A549 (cell line): ENCODE measurements at regions not wholly inside any gene's neighbourhood (a gene's known extent, or its start where the extent isn't known, plus 50 kb on each side); places are given as distances from the start of the nearest gene placed in this dataset.

ENCODE experiments used
- ATAC-seq, 2 experiments: fragments of 200-7000 bp in 1 of 2; fragments of >200 bp in 1 of 2; cut with Nextera tagmentation in 1 of 2; cut with Tn5 transposase in 1 of 2; 3 replicates each; pipeline versions ENCODE4 v1.8.0 to v1.9.1; 2018 to 2020; ENCODE audit warnings: mild to moderate bottlenecking in 1 of 2, moderate library complexity in 1 of 2
- CTCF ChIA-PET: fragments of 300-600 bp; sonication (Branson Sonifier 250); formaldehyde crosslinking; extraction: SDS; loops from one replicate; lab custom pipeline; 2021; ENCODE audit warnings: antibody characterized with exemption, inconsistent platforms; lab: Yijun Ruan, JAX
- POLR2A ChIA-PET: fragments of 350-600 bp; formaldehyde crosslinking; extraction: SDS; loops from one replicate; lab custom pipeline; 2021; ENCODE audit warnings: antibody characterized with exemption, inconsistent platforms; lab: Yijun Ruan, JAX
- DNase-seq, 2 experiments: peaks; one replicate each; pipeline versions ENCODE4 v3.0.0 to v3.0.0-alpha.2; 2011 to 2016; ENCODE audit warnings: low read depth in 1 of 2, low spot score in 1 of 2
- FAIRE-seq: peaks from 2 replicates; lab custom pipeline; 2011; peaks lifted over from hg19 to GRCh38; lab: Jason Lieb, UNC
- H3K27ac ChIP-seq, 2 experiments: fragments of >200 bp; sonication (Bioruptor Twin); formaldehyde crosslinking; 3 replicates each; pipeline ENCODE4 v1.5.1; 2016 to 2017
- H3K4me1 ChIP-seq: fragments of >200 bp; sonication (Bioruptor Twin); formaldehyde crosslinking; 3 replicates; pipeline ENCODE4 v1.6.1; 2016
- H3K4me2 ChIP-seq: fragments of >200 bp; sonication (Bioruptor Twin); formaldehyde crosslinking; 3 replicates; pipeline ENCODE4 v1.6.1; 2016
- H3K4me3 ChIP-seq: fragments of >200 bp; sonication (Bioruptor Twin); formaldehyde crosslinking; 3 replicates; pipeline ENCODE4 v1.5.1; 2016
- H3K9me3 ChIP-seq: fragments of >200 bp; sonication (Bioruptor Twin); formaldehyde crosslinking; 3 replicates; pipeline ENCODE4 v1.6.1; 2016
- BCL3 ChIP-seq: fragments of >200 bp; sonication (Bioruptor Twin); formaldehyde crosslinking; IDR thresholded peaks from 3 replicates; pipeline ENCODE4 v1.6.1; 2016
- CBX8 ChIP-seq: fragments of 200-600 bp; sonication (generic); IDR thresholded peaks from 2 replicates; pipeline ENCODE4 v1.6.1; 2016
- CEBPB ChIP-seq, 2 experiments: fragments of >200 bp in 1 of 2; sonication (Bioruptor Twin) in 1 of 2; formaldehyde crosslinking in 1 of 2; IDR thresholded peaks; 2 replicates each; pipeline ENCODE4 v1.6.1; 2012 to 2016
- CTCF ChIP-seq: fragments of >200 bp; sonication (Bioruptor Twin); formaldehyde crosslinking; IDR thresholded peaks from 3 replicates; pipeline ENCODE4 v1.5.1; 2016
- EHMT2 ChIP-seq: fragments of 200-600 bp; sonication (generic); IDR thresholded peaks from 2 replicates; pipeline ENCODE4 v1.6.1; 2016; ENCODE audit warnings: antibody characterized with exemption, low read depth, mild to moderate bottlenecking, moderate library complexity
- EP300 ChIP-seq, 2 experiments: fragments of >200 bp; sonication (Bioruptor Twin); formaldehyde crosslinking; IDR thresholded peaks; 2 replicates in 1 of 2; 3 replicates in 1 of 2; pipeline ENCODE4 v1.6.1; 2016 to 2017
- FOSB ChIP-seq: fragments of 250-450 bp; sonication (Bioruptor Pico); IDR thresholded peaks from 2 replicates; pipeline ENCODE4 v1.5.0; 2020; ENCODE audit warnings: mild to moderate bottlenecking, moderate library complexity
- FOXS1 ChIP-seq: fragments of 250-450 bp; sonication (Bioruptor Pico); IDR thresholded peaks from 2 replicates; pipeline ENCODE4 v1.5.0; 2020; ENCODE audit warnings: mild to moderate bottlenecking, moderate library complexity
- HEYL ChIP-seq: fragments of 250-450 bp; sonication (Bioruptor Pico); IDR thresholded peaks from 2 replicates; pipeline ENCODE4 v1.8.0; 2021; ENCODE audit warnings: mild to moderate bottlenecking, moderate library complexity
- HOXB5 ChIP-seq: fragments of 250-450 bp; sonication (Bioruptor Pico); IDR thresholded peaks from 2 replicates; pipeline ENCODE4 v1.5.0; 2020; ENCODE audit warnings: mild to moderate bottlenecking, moderate library complexity
- JUN ChIP-seq, 2 experiments: fragments of >200 bp; sonication (Bioruptor Twin); formaldehyde crosslinking; IDR thresholded peaks; 2 replicates in 1 of 2; 3 replicates in 1 of 2; pipeline ENCODE4 v1.6.1; 2016 to 2017
- KDM5A ChIP-seq: fragments of 200-600 bp; sonication (generic); IDR thresholded peaks from 2 replicates; pipeline ENCODE4 v1.6.1; 2016; ENCODE audit warnings: antibody characterized with exemption, mild to moderate bottlenecking
- MYC ChIP-seq: IDR thresholded peaks from 2 replicates; pipeline ENCODE4 v1.6.1; 2012; ENCODE audit warnings: mild to moderate bottlenecking, inconsistent platforms, low read length, improper control_type of control experiment, borderline replicate concordance
- NFE2L2 ChIP-seq: fragments of 150-350 bp; conservative IDR thresholded peaks from 2 replicates; pipeline ENCODE4 v1.6.1; 2014; ENCODE audit warnings: low read length
- NR3C1 ChIP-seq: fragments of >200 bp; sonication (Bioruptor Twin); formaldehyde crosslinking; IDR thresholded peaks from 3 replicates; pipeline ENCODE4 v1.6.1; 2017
- PBX3 ChIP-seq: IDR thresholded peaks from 2 replicates; pipeline ENCODE4 v1.6.1; 2012
- PHF8 ChIP-seq: fragments of 200-600 bp; sonication (generic); IDR thresholded peaks from 2 replicates; pipeline ENCODE4 v1.6.1; 2016; ENCODE audit warnings: low read depth, mild to moderate bottlenecking, antibody characterized with exemption, moderate library complexity, borderline replicate concordance
- POLR2AphosphoS2 ChIP-seq: conservative IDR thresholded peaks from 2 replicates; pipeline ENCODE4 v1.6.1; 2012; ENCODE audit warnings: low read length, improper control_type of control experiment, inconsistent platforms
- RAD21 ChIP-seq, 2 experiments: fragments of >200 bp in 1 of 2; sonication (Bioruptor Twin) in 1 of 2; formaldehyde crosslinking in 1 of 2; IDR thresholded peaks in 1 of 2; conservative IDR thresholded peaks in 1 of 2; 2 replicates in 1 of 2; 3 replicates in 1 of 2; pipeline ENCODE4 v1.6.1; 2012 to 2018; ENCODE audit warnings: inconsistent platforms in 1 of 2
- SMC3 ChIP-seq: fragments of >200 bp; sonication (Bioruptor Twin); formaldehyde crosslinking; IDR thresholded peaks from 3 replicates; pipeline ENCODE4 v1.6.1; 2018; ENCODE audit warnings: inconsistent platforms
- USF2 ChIP-seq: fragments of 450-650 bp; IDR thresholded peaks from 2 replicates; pipeline ENCODE4 v1.6.1; 2014; ENCODE audit warnings: antibody characterized with exemption
- ZSCAN20 ChIP-seq: fragments of 250-450 bp; sonication (Bioruptor Pico); IDR thresholded peaks from 2 replicates; pipeline ENCODE4 v1.8.0; 2022; ENCODE audit warnings: mild to moderate bottlenecking, moderate library complexity
- WGBS: methylation state at CpG from one replicate; pipeline ENCODE4 v1.1.6; 2017; ENCODE audit errors: missing lambda C conversion rate; 5-methylcytosine and 5-hydroxymethylcytosine counted together

- peak overlapping the region; percentile 44 to 50; a peak in 4 of 6 replicates for H3K27ac ChIP-seq
- no peak for FAIRE-seq
- H3K4me3 ChIP-seq = no peak overlapping the region
- H3K9me3 ChIP-seq = no peaks in the 10 kb centered on the region
- H3K4me2 ChIP-seq = peak overlapping the region; percentile 35; the same call in 2 of the 3 replicates
- no peak for DNase-seq
- CTCF ChIA-PET = interaction anchor here (1.1 kb wide), 1 partner anchor 10 kb away, joined by 3 read pairs; no protein-coding TSS in a partner anchor
- TF ChIP-seq HEYL (no peak), CEBPB (IDR thresholded peaks at IDR 0.05) (peak; percentile 49 to 74; a peak in 3 of 4 replicates)
- peaks cover 43% of the 10 kb centered on the region for H3K4me1 ChIP-seq
- POLR2A ChIA-PET = no interaction called here
- ATAC-seq = no peak
- 27% methylated on average over 4 of the region's 4 CpGs for WGBS
These were observed 157.7 kb upstream of the NR3C1 start for GRCh38 chr5:143561219-143561618.

- CTCF ChIA-PET = interaction anchor here (0.9 kb wide), 1 partner anchor 156 kb away, joined by 3 read pairs; the partner anchor contains the start of gene NR3C1
- TF ChIP-seq POLR2AphosphoS2 (no peak), FOSB (CRISPR knock-in tag) (no peak), EP300 (IDR thresholded peaks at IDR 0.05) (no peak), KDM5A (no peak), NR3C1 (no peak), EHMT2 (no peak), NFE2L2 (no peak), PBX3 (no peak), USF2 (no peak), JUN (IDR thresholded peaks at IDR 0.05) (no peak)
- Histone ChIP-seq H3K9me3 (no peaks in the 10 kb centered on the region), H3K4me2 (peak overlapping the region; percentile 35; the same call in 2 of the 3 replicates), H3K4me1 (peaks cover 45% of the 10 kb centered on the region), H3K27ac (peak overlapping the region; percentile 25 to 44; a peak in 3 of 6 replicates), H3K4me3 (no peak overlapping the region)
- FAIRE-seq (no peak), DNase-seq (no peak), ATAC-seq (no peak)
- 26% methylated on average over 1 of the region's 1 CpG for WGBS
- POLR2A ChIA-PET = interaction anchor here (0.6 kb wide), 1 partner anchor 643 kb away, joined by 6 read pairs; no protein-coding TSS in a partner anchor
These were observed 156.9 kb upstream of the NR3C1 start for GRCh38 chr5:143560378-143560777.

- Histone ChIP-seq H3K4me1 (peaks cover 53% of the 10 kb centered on the region), H3K4me3 (no peak overlapping the region), H3K27ac (peak overlapping the region in 1 of 2 experiments; percentile 25; a peak in 1 of 6 replicates), H3K4me2 (no peak overlapping the region), H3K9me3 (no peaks in the 10 kb centered on the region)
- TF ChIP-seq PHF8 = no peak
- TF ChIP-seq SMC3 = no peak
- TF ChIP-seq CTCF = no peak
- no peak for TF ChIP-seq MYC
- no peak for TF ChIP-seq FOXS1
- no peak for TF ChIP-seq BCL3
- no peak for TF ChIP-seq POLR2AphosphoS2
- no peak for TF ChIP-seq ZSCAN20 (CRISPR knock-in tag)
- no peak for TF ChIP-seq RAD21 (conservative IDR thresholded peaks at IDR 0.05 in 1 of 2, IDR thresholded peaks at IDR 0.05 in 1 of 2)
- TF ChIP-seq CBX8 = no peak
- TF ChIP-seq HOXB5 (CRISPR knock-in tag) = no peak
- WGBS = 91% methylated on average over 1 of the region's 1 CpG
- POLR2A ChIA-PET = no interaction called here
- DNase-seq = no peak
- CTCF ChIA-PET = interaction anchor here (0.7 to 1.0 kb wide), 3 partner anchors 24 to 301 kb away, joined by 3 read pairs; partner anchors contain the start of gene NR3C1
- no peak for FAIRE-seq
- ATAC-seq = no peak
These were observed 156.2 kb upstream of the NR3C1 start for GRCh38 chr5:143559586-143560109.
